ENCODE measurements at regions not wholly inside any gene's neighbourhood (a gene's known extent, or its start where the extent isn't known, plus 50 kb on each side); places are given as distances from the start of the nearest gene placed in this dataset.

- H3K4me3 ChIP-seq (ENCODE audit: low read depth, low read length): no peak overlapping the region
- H3K27me3 ChIP-seq: no peaks in the 10 kb centered on the region
- H3K9me3 ChIP-seq: no peaks in the 10 kb centered on the region
- no peak for TF ChIP-seq CTCF (IDR thresholded peaks at IDR 0.05; ENCODE audit: low read depth, low read length)
- H3K4me1 ChIP-seq: peaks cover 7% of the 10 kb centered on the region
- no peak for DNase-seq
- no peaks in the 10 kb centered on the region for H3K36me3 ChIP-seq
Observed at GRCh38 chr4:107330916-107331315, 294.8 kb upstream of the DKK2 start.

GRCh38 chr4:107319386-107319785, 283.3 kb upstream of the DKK2 start:
- no peak for DNase-seq
- H3K4me1 ChIP-seq: peaks cover 2% of the 10 kb centered on the region; the same call in 1 of the 2 replicates
- H3K4me3 ChIP-seq (ENCODE audit: low read depth, low read length): no peak overlapping the region
- no peaks in the 10 kb centered on the region for H3K36me3 ChIP-seq
- TF ChIP-seq CTCF (IDR thresholded peaks at IDR 0.05; ENCODE audit: low read depth, low read length): no peak
- no peaks in the 10 kb centered on the region for H3K27me3 ChIP-seq
- no peaks in the 10 kb centered on the region for H3K9me3 ChIP-seq

- DNase-seq: no peak
- no peaks in the 10 kb centered on the region for H3K9me3 ChIP-seq
Observed at GRCh38 chr4:107318078-107318477, 282.0 kb upstream of the DKK2 start.

GRCh38 chr4:107317611-107318010, 281.5 kb upstream of the DKK2 start:
- TF ChIP-seq CTCF (IDR thresholded peaks at IDR 0.05; ENCODE audit: low read depth, low read length): no peak
- no peak overlapping the region for H3K4me3 ChIP-seq (ENCODE audit: low read depth, low read length)

More at GRCh38 chr4:107318078-107318477, 282.0 kb upstream of the DKK2 start:
- Histone ChIP-seq H3K4me1 (peaks cover 2% of the 10 kb centered on the region; the same call in 1 of the 2 replicates), H3K4me3 (ENCODE audit: low read depth, low read length) (no peak overlapping the region), H3K27me3 (no peaks in the 10 kb centered on the region), H3K36me3 (no peaks in the 10 kb centered on the region)
- TF ChIP-seq CTCF (IDR thresholded peaks at IDR 0.05; ENCODE audit: low read depth, low read length): no peak

GRCh38 chr4:107315584-107315983, 279.5 kb upstream of the DKK2 start:
- H3K27me3 ChIP-seq: no peaks in the 10 kb centered on the region
- H3K36me3 ChIP-seq: no peaks in the 10 kb centered on the region
- no peak overlapping the region for H3K4me3 ChIP-seq (ENCODE audit: low read depth, low read length)
- peaks cover 2% of the 10 kb centered on the region; the same call in 1 of the 2 replicates for H3K4me1 ChIP-seq
- H3K9me3 ChIP-seq: no peaks in the 10 kb centered on the region
- TF ChIP-seq CTCF (IDR thresholded peaks at IDR 0.05; ENCODE audit: low read depth, low read length): no peak
- no peak for DNase-seq

More at GRCh38 chr4:107317611-107318010, 281.5 kb upstream of the DKK2 start:
- H3K27me3 ChIP-seq: no peaks in the 10 kb centered on the region
- H3K4me1 ChIP-seq: peaks cover 2% of the 10 kb centered on the region; the same call in 1 of the 2 replicates
- no peak for DNase-seq
- no peaks in the 10 kb centered on the region for H3K9me3 ChIP-seq
- no peaks in the 10 kb centered on the region for H3K36me3 ChIP-seq

- DNase-seq: no peak
- TF ChIP-seq CTCF (IDR thresholded peaks at IDR 0.05; ENCODE audit: low read depth, low read length): no peak
- Histone ChIP-seq H3K27me3 (no peaks in the 10 kb centered on the region), H3K4me3 (ENCODE audit: low read depth, low read length) (no peak overlapping the region), H3K4me1 (peaks cover 2% of the 10 kb centered on the region; the same call in 1 of the 2 replicates), H3K9me3 (no peaks in the 10 kb centered on the region), H3K36me3 (no peaks in the 10 kb centered on the region)
Observed at GRCh38 chr4:107314156-107314555, 278.0 kb upstream of the DKK2 start.

Measured in BE2C (cell line).